Tibial nerve (tissue), 4 donors: ENCODE measurements at regions not wholly inside any gene's neighbourhood (a gene's known extent, or its start where the extent isn't known, plus 50 kb on each side); places are given as distances from the start of the nearest gene placed in this dataset.
"Not testable (repeated sequence)": the region's sequence is repeated elsewhere in the genome, so short reads cannot be mapped to it uniquely, and the experiment has no call there.

Experiments
- DNase-seq, 2 donors: peaks; one replicate each; pipeline ENCODE4 v3.0.0-alpha.2; 2019; ENCODE audit warnings: low spot score in 2 of 2
- H3K27ac ChIP-seq, 4 donors: fragments of 200-600 bp; sonication (generic) in 3 of 4; one replicate each; pipeline ENCODE4 v1.5.1; 2017 to 2019; ENCODE audit warnings: mild to moderate bottlenecking in 1 of 4
- H3K27me3 ChIP-seq, 2 donors: fragments of 200-600 bp; sonication (generic) in 1 of 2; one replicate each; pipeline versions ENCODE4 v1.5.1 to v1.6.0; 2017 to 2019
- H3K36me3 ChIP-seq, 3 donors: fragments of 200-600 bp; sonication (generic); one replicate each; pipeline ENCODE4 v1.5.1; 2018 to 2019
- H3K4me1 ChIP-seq, 4 donors: fragments of 200-600 bp; sonication (generic) in 3 of 4; one replicate each; pipeline ENCODE4 v1.5.1; 2017 to 2019
- H3K4me3 ChIP-seq, 4 donors: fragments of 200-600 bp; sonication (generic) in 3 of 4; one replicate each; pipeline ENCODE4 v1.5.1; 2017 to 2019; ENCODE audit warnings: mild to moderate bottlenecking in 1 of 4, moderate library complexity in 1 of 4
- H3K9me3 ChIP-seq, 4 donors: fragments of 200-600 bp; sonication (generic) in 3 of 4; one replicate each; pipeline ENCODE4 v1.5.1; 2017 to 2019
- EP300 ChIP-seq, 2 donors: sonication (generic); formaldehyde crosslinking; IDR thresholded peaks; one replicate each; pipeline ENCODE4 v1.6.1; 2017; ENCODE audit warnings: antibody characterized with exemption in 2 of 2, mild to moderate bottlenecking in 1 of 2
- POLR2A ChIP-seq, 2 donors: fragments of 450-650 bp; IDR thresholded peaks; one replicate each; pipeline ENCODE4 v1.6.1; 2017; ENCODE audit warnings: antibody characterized with exemption in 2 of 2, mild to moderate bottlenecking in 2 of 2, moderate library complexity in 2 of 2
- WGBS, 2 donors: methylation state at CpG; one replicate each; pipeline ENCODE4 v1.1.5; 2018; 5-methylcytosine and 5-hydroxymethylcytosine counted together
- TF ChIP-seq, protein P1 (sequence below), 5 experiments: fragments of 200-600 bp in 3 of 5; fragments of 450-650 bp in 2 of 5; sonication (generic) in 3 of 5; IDR thresholded peaks; one replicate each; pipeline ENCODE4 v1.5.1; 2016 to 2019; ENCODE audit warnings: antibody characterized with exemption in 5 of 5, mild to moderate bottlenecking in 3 of 5, moderate library complexity in 2 of 5

DNA sequence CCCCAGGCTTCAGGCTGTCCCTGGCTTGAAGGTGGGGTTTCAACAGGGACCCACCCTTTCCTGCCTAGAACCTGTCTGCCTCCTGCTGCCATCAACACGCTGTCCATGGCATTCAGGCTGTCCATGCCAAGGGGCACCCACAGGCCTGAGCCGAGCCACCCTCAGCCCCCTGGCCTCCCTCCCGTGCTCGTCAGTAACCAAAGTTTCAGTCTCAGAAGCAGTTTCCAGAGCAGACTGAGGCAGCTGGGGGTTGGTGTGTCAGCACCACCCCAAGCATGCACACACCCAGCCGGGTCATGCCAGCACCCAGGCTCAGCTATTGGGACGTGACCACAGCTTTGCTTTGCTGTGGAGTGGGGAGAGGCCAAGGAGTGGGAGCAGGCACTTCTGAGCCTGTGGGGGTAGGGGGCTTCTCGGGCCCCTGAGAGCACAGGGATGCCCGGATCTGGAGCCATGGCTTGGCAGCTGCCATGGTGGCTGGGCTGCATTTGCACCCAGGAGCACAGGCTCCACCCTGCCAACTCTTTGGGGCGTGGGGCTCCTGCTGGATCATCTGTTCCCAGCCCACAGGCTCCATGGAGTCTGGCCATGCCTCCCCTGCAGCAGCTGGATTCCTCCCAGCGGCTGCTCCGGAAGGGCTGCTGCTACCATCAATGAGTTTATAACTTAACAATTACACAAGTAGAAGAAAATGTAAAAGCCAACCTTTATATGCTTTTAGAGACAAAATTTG is 314.5 kb upstream of the SEMA3C start:
- Histone ChIP-seq H3K36me3 (no peaks in the 10 kb centered on the region), H3K4me3 (no peak overlapping the region), H3K4me1 (no peaks in the 10 kb centered on the region), H3K27me3 (no peaks in the 10 kb centered on the region), H3K27ac (no peak overlapping the region), H3K9me3 (no peaks in the 10 kb centered on the region)
- no peak for DNase-seq
- WGBS, 2 donors: 86 to 88% methylated on average over 9 of the region's 11 CpGs
- TF ChIP-seq EP300 (IDR thresholded peaks at IDR 0.05): no peak
- TF ChIP-seq, protein P1, sequence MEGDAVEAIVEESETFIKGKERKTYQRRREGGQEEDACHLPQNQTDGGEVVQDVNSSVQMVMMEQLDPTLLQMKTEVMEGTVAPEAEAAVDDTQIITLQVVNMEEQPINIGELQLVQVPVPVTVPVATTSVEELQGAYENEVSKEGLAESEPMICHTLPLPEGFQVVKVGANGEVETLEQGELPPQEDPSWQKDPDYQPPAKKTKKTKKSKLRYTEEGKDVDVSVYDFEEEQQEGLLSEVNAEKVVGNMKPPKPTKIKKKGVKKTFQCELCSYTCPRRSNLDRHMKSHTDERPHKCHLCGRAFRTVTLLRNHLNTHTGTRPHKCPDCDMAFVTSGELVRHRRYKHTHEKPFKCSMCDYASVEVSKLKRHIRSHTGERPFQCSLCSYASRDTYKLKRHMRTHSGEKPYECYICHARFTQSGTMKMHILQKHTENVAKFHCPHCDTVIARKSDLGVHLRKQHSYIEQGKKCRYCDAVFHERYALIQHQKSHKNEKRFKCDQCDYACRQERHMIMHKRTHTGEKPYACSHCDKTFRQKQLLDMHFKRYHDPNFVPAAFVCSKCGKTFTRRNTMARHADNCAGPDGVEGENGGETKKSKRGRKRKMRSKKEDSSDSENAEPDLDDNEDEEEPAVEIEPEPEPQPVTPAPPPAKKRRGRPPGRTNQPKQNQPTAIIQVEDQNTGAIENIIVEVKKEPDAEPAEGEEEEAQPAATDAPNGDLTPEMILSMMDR (IDR thresholded peaks at IDR 0.05): no peak
- TF ChIP-seq POLR2A (IDR thresholded peaks at IDR 0.05): no peak

GRCh38 chr7:81232084-81232799 is 313.4 kb upstream of the SEMA3C start:
- TF ChIP-seq POLR2A (IDR thresholded peaks at IDR 0.05) (no peak), EP300 (IDR thresholded peaks at IDR 0.05) (no peak)
- TF ChIP-seq, protein P1 (IDR thresholded peaks at IDR 0.05): no peak
- 76 to 78% methylated on average over 5 to 8 of the region's 8 CpGs for WGBS, 2 donors
- Histone ChIP-seq H3K4me3 (no peak overlapping the region), H3K4me1 (no peaks in the 10 kb centered on the region), H3K36me3 (no peaks in the 10 kb centered on the region), H3K27ac (no peak overlapping the region), H3K27me3 (no peaks in the 10 kb centered on the region), H3K9me3 (no peaks in the 10 kb centered on the region)
- DNase-seq: no peak

DNA sequence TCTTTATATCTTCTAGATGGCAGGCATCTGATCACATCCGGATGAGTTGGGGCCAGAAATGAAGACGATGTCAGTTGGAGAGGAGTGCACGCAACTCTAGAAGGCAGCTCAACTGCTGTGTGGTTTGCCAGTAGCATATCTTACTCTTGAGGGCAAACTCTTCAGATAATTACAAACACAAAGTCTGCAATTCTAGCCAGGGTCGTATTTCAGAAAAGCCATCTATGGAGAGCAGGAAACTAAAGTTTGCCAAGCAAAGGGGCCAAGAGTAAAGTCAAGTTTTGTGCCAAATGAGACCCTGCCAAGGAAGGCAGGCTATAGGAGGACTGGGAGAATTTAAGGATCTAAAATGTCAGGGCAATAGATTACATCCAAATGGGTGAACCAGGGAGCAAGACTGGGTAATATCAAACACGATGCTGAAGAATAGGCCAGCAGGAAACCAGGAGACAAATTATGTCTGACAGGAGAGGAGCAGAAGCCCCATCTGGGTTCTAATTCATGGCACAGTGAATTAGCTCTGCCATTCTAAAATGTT is 312.5 kb upstream of the SEMA3C start:
- Histone ChIP-seq H3K36me3 (no peaks in the 10 kb centered on the region), H3K27ac (no peak overlapping the region), H3K4me1 (no peaks in the 10 kb centered on the region), H3K27me3 (no peaks in the 10 kb centered on the region), H3K9me3 (no peaks in the 10 kb centered on the region), H3K4me3 (no peak overlapping the region)
- DNase-seq: no peak
- no peak for TF ChIP-seq POLR2A (IDR thresholded peaks at IDR 0.05)
- TF ChIP-seq EP300 (IDR thresholded peaks at IDR 0.05): no peak
- TF ChIP-seq, protein P1 (IDR thresholded peaks at IDR 0.05): no peak
- 60 to 63% methylated on average over 5 of the region's 5 CpGs for WGBS, 2 donors

- H3K4me3 ChIP-seq: no peak overlapping the region
- no peaks in the 10 kb centered on the region for H3K36me3 ChIP-seq
- DNase-seq: no peak
- H3K4me1 ChIP-seq: no peaks in the 10 kb centered on the region
- no peak overlapping the region for H3K27ac ChIP-seq
- H3K9me3 ChIP-seq: peaks cover 0 to 25% (median 4%) of the 10 kb centered on the region in 4 donors
- 93% methylated on average over 3 of the region's 3 CpGs for WGBS, 2 donors
- H3K27me3 ChIP-seq: no peaks in the 10 kb centered on the region
- TF ChIP-seq, protein P1 (IDR thresholded peaks at IDR 0.05): no peak
- TF ChIP-seq POLR2A (IDR thresholded peaks at IDR 0.05): no peak
- no peak for TF ChIP-seq EP300 (IDR thresholded peaks at IDR 0.05)
Measured at GRCh38 chr7:81226234-81226633, 307.4 kb upstream of the SEMA3C start.

DNA sequence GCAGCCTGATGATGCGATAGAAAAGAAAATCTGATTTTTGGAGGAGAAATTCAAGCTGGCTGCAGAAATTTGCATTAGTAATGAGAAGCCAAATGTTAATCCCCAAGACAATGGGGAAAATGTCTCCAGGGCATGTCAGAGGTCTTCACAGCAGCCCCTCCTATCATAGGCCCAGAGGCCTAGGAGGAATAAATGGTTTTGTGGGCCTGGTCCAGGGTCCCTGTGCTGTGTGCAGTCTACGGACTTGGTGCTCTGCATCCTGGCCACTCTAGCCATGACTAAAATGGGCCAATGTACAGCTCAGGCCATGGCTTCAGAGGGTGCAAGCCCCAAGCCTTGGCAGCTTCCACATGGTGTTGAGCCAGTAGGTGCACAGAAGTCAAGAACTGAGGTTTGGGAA is 303.8 kb upstream of the SEMA3C start:
- H3K27me3 ChIP-seq, H3K4me1 ChIP-seq, H3K36me3 ChIP-seq, DNase-seq, H3K4me3 ChIP-seq, H3K27ac ChIP-seq: not testable (repeated sequence)
- peaks cover 0 to 25% (median 4%) of the 10 kb centered on the region in 4 donors for H3K9me3 ChIP-seq
- 95 to 97% methylated on average over 2 of the region's 2 CpGs for WGBS, 2 donors
